ENCODE measurements at regions not wholly inside any gene's neighbourhood (a gene's known extent, or its start where the extent isn't known, plus 50 kb on each side); places are given as distances from the start of the nearest gene placed in this dataset.

DNA sequence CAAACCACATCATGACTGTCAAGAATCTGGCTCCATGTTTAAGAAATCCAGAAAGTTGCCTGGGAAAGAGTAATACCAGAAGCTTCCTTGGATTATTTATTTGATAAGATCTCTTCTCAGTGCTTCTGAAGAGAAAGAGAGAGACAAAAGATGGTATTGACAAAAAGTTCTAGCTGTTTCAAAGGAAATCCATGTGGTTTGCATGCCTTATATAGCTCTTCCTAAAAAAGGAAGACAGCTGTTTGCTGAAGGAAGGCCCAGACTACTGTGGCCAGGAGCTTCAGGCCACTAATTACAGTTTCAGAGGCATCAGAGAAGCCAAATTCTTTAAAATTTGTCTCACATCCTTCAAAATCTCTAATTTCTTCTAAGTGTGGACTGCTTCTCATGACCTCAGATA, 565.2 kb upstream of the SLIT2 start:
- Mint-ChIP-seq H3K9me3 (peaks cover 0 to 1% (median 0%) of the 10 kb centered on the region in 7 donors), H3K27ac (no peak overlapping the region), H3K27me3 (ENCODE audit: low read depth in 3 of 3) (no peaks in the 10 kb centered on the region), H3K36me3 (no peaks in the 10 kb centered on the region), H3K4me1 (no peaks in the 10 kb centered on the region), H3K4me3 (no peak overlapping the region)
- Histone ChIP-seq H3K4me2 (replicated peaks; ENCODE audit: extremely low read depth, low read length, poor library complexity, severe bottlenecking) (no peak overlapping the region), H3K9ac (ENCODE audit: insufficient read depth, low read length, poor library complexity, severe bottlenecking) (no peak overlapping the region), H3K27me3 (ENCODE audit: control insufficient read depth in 2 of 2, insufficient read depth in 2 of 2, low read length in 2 of 2) (no peaks in the 10 kb centered on the region), H3K4me3 (replicated peaks in 1 of 3; ENCODE audit: low read depth in 2 of 3, low read length in 3 of 3) (no peak overlapping the region), H3K9me3 (replicated peaks in 1 of 2; ENCODE audit: control insufficient read depth in 1 of 2, insufficient read depth in 1 of 2, low read length in 2 of 2) (no peaks in the 10 kb centered on the region), H3K27ac (ENCODE audit: low read depth in 1 of 2, low read length in 2 of 2) (no peak overlapping the region), H3K4me1 (ENCODE audit: control insufficient read depth in 1 of 2, insufficient read depth in 2 of 2, low read length in 2 of 2) (no peaks in the 10 kb centered on the region), H3K79me2 (ENCODE audit: insufficient read depth, low read length) (no peaks in the 10 kb centered on the region), H2AFZ (ENCODE audit: insufficient read depth, low read depth, low read length, poor library complexity, severe bottlenecking) (no peak overlapping the region), H4K20me1 (ENCODE audit: insufficient read depth, low read length) (no peaks in the 10 kb centered on the region), H3K36me3 (replicated peaks in 1 of 2; ENCODE audit: control insufficient read depth in 1 of 2, insufficient read depth in 2 of 2, low read length in 2 of 2) (no peaks in the 10 kb centered on the region)
- intact Hi-C loops (cut with micrococcal nuclease), result no loop called here
- no peak for DNase-seq
- TF ChIP-seq CTCF (IDR thresholded peaks at IDR 0.05), result no peak

- TF ChIP-seq CTCF (IDR thresholded peaks at IDR 0.05), result no peak
- no peaks in the 10 kb centered on the region for H3K36me3 ChIP-seq (replicated peaks in 1 of 2; ENCODE audit: control insufficient read depth in 1 of 2, insufficient read depth in 2 of 2, low read length in 2 of 2)
- H3K79me2 ChIP-seq (ENCODE audit: insufficient read depth, low read length), result no peaks in the 10 kb centered on the region
- WGBS (ENCODE audit: insufficient coverage), result 60% methylated on average over 2 of the region's 7 CpGs
- H3K9me3 ChIP-seq (replicated peaks in 1 of 2; ENCODE audit: control insufficient read depth in 1 of 2, insufficient read depth in 1 of 2, low read length in 2 of 2), result no peaks in the 10 kb centered on the region
- intact Hi-C loops (cut with micrococcal nuclease), result no loop called here
- Mint-ChIP-seq H3K4me1 (no peaks in the 10 kb centered on the region), H3K4me3 (no peak overlapping the region), H3K9me3 (peaks cover 0 to 2% (median 0%) of the 10 kb centered on the region in 7 donors), H3K27me3 (ENCODE audit: low read depth in 3 of 3) (no peaks in the 10 kb centered on the region), H3K27ac (no peak overlapping the region), H3K36me3 (no peaks in the 10 kb centered on the region)
- no peak for DNase-seq
- H3K4me1 ChIP-seq (ENCODE audit: control insufficient read depth in 1 of 2, insufficient read depth in 2 of 2, low read length in 2 of 2), result no peaks in the 10 kb centered on the region
- no peak overlapping the region for H3K4me2 ChIP-seq (replicated peaks; ENCODE audit: extremely low read depth, low read length, poor library complexity, severe bottlenecking)
- no peak overlapping the region for H3K27ac ChIP-seq (ENCODE audit: low read depth in 1 of 2, low read length in 2 of 2)
- no peaks in the 10 kb centered on the region for H3K27me3 ChIP-seq (ENCODE audit: control insufficient read depth in 2 of 2, insufficient read depth in 2 of 2, low read length in 2 of 2)
- H3K4me3 ChIP-seq (replicated peaks in 1 of 3; ENCODE audit: low read depth in 2 of 3, low read length in 3 of 3), result no peak overlapping the region
- no peak overlapping the region for H3K9ac ChIP-seq (ENCODE audit: insufficient read depth, low read length, poor library complexity, severe bottlenecking)
- H4K20me1 ChIP-seq (ENCODE audit: insufficient read depth, low read length), result no peaks in the 10 kb centered on the region
- no peak overlapping the region for H2AFZ ChIP-seq (ENCODE audit: insufficient read depth, low read depth, low read length, poor library complexity, severe bottlenecking)
These were observed 567.6 kb upstream of the SLIT2 start for GRCh38 chr4:19684084-19684483.
